K562 (cell line): ENCODE measurements at regions not wholly inside any gene's neighbourhood (a gene's known extent, or its start where the extent isn't known, plus 50 kb on each side); places are given as distances from the start of the nearest gene placed in this dataset.

Experiments used
- ATAC-seq: fragments of 200-7000 bp; cut with Tn5 transposase; 3 replicates; pipeline ENCODE4 v1.9.1; 2020; ENCODE audit warnings: moderate library complexity
- BruUV-seq: library from RNA; stranded (reverse); fragments of 400-500 nt; replicated peaks from 2 replicates; lab custom pipeline; 2021; lab: Mats Ljungman, UMichigan
- CTCF ChIA-PET: fragments of 300-600 bp; formaldehyde crosslinking; extraction: SDS; loops from one replicate; lab custom pipeline; 2021; ENCODE audit warnings: low intra/inter-chr PET ratio; lab: Yijun Ruan, JAX
- POLR2A ChIA-PET: fragments of 300-600, 350-650 bp; sonication (Branson Sonifier 250); formaldehyde crosslinking; extraction: SDS; loops from one replicate; lab custom pipeline; 2021; ENCODE audit warnings: antibody characterized with exemption, inconsistent platforms; lab: Yijun Ruan, JAX
- DNase-seq, 4 experiments: peaks; one replicate each; pipeline versions ENCODE4 v3.0.0 to v3.0.0-alpha.2; 2011 to 2018; ENCODE audit warnings: low spot score in 3 of 4, mixed read lengths in 3 of 4; ENCODE audit errors: extremely low read depth in 1 of 4
- FAIRE-seq: peaks from 2 replicates; lab custom pipeline; 2011; peaks lifted over from hg19 to GRCh38; lab: Jason Lieb, UNC
- H2AFZ ChIP-seq: 2 replicates; pipeline ENCODE4 v1.6.0; 2011; ENCODE audit warnings: low read depth, low read length, control low read depth, inconsistent platforms
- H3K27ac ChIP-seq: fragments of 200-600 bp; 3 replicates; pipeline ENCODE4 v1.8.0; 2011; ENCODE audit warnings: low read depth, mild to moderate bottlenecking, control low read depth, inconsistent platforms, low read length, moderate library complexity, mixed read lengths; ENCODE audit errors: extremely low read depth
- H3K27me3 ChIP-seq, 2 experiments: fragments of 300-600 bp in 1 of 2; 2 replicates in 1 of 2; 3 replicates in 1 of 2; pipeline versions ENCODE4 v1.6.0 to v1.8.0; 2011; ENCODE audit warnings: inconsistent platforms in 2 of 2, low read length in 2 of 2, mild to moderate bottlenecking in 1 of 2, mixed read lengths in 1 of 2, moderate library complexity in 1 of 2; ENCODE audit not compliant: control insufficient read depth in 2 of 2, insufficient read depth in 2 of 2
- H3K36me3 ChIP-seq: fragments of 300-600 bp; 3 replicates; pipeline ENCODE4 v1.8.0; 2011; ENCODE audit warnings: mild to moderate bottlenecking, low read length, inconsistent platforms; ENCODE audit not compliant: control insufficient read depth, insufficient read depth
- H3K4me1 ChIP-seq, 2 experiments: fragments of 200-600 bp in 1 of 2; replicated peaks in 1 of 2; 2 replicates in 1 of 2; 3 replicates in 1 of 2; pipeline versions ENCODE4 v1.5.1 to v1.8.0; 2011; ENCODE audit warnings: inconsistent platforms in 2 of 2, low read length in 2 of 2, mild to moderate bottlenecking in 1 of 2, mixed read lengths in 1 of 2, moderate library complexity in 1 of 2; ENCODE audit not compliant: control insufficient read depth in 2 of 2, insufficient read depth in 2 of 2
- H3K4me2 ChIP-seq: 2 replicates; pipeline ENCODE4 v1.6.1; 2011; ENCODE audit warnings: low read length, control low read depth, inconsistent platforms, mixed read lengths; ENCODE audit not compliant: insufficient read depth
- H3K4me3 ChIP-seq: fragments of 200-600 bp; sonication (generic), shearing (Covaris generic); 2 replicates; pipeline ENCODE4 v1.5.1; 2016; ENCODE audit warnings: control low read depth, inconsistent platforms
- H3K79me2 ChIP-seq: fragments of 200-600 bp; 3 replicates; pipeline ENCODE4 v1.8.0; 2011; ENCODE audit warnings: low read length, inconsistent platforms; ENCODE audit not compliant: control insufficient read depth, insufficient read depth
- H3K9ac ChIP-seq, 2 experiments: 2 replicates each; pipeline versions ENCODE4 v1.6.0 to v1.6.1; 2011; ENCODE audit warnings: low read depth in 2 of 2, low read length in 2 of 2, control low read depth in 1 of 2, inconsistent platforms in 1 of 2, mild to moderate bottlenecking in 1 of 2, mixed read lengths in 1 of 2; ENCODE audit not compliant: insufficient read depth in 1 of 2
- H3K9me1 ChIP-seq: one replicate; pipeline ENCODE4 v1.6.0; 2011; ENCODE audit warnings: inconsistent platforms, mild to moderate bottlenecking, low read length, moderate library complexity; ENCODE audit not compliant: control insufficient read depth, insufficient read depth
- H3K9me3 ChIP-seq: replicated peaks from 2 replicates; pipeline ENCODE4 v1.5.1; 2011; ENCODE audit warnings: low read depth, low read length, inconsistent platforms; ENCODE audit not compliant: control insufficient read depth, insufficient read depth
- H4K20me1 ChIP-seq: replicated peaks from 2 replicates; pipeline ENCODE4 v1.6.1; 2011; ENCODE audit warnings: low read length, inconsistent platforms, mixed read lengths; ENCODE audit not compliant: control insufficient read depth, insufficient read depth
- FOXA1 ChIP-seq: fragments of 450-650 bp; IDR thresholded peaks from 2 replicates; pipeline ENCODE4 v1.6.1; 2016; ENCODE audit warnings: mild to moderate bottlenecking, borderline replicate concordance
- FOXP4 ChIP-seq: sonication (generic); formaldehyde crosslinking; IDR thresholded peaks from 2 replicates; pipeline ENCODE4 v1.8.0; 2022; ENCODE audit warnings: mild to moderate bottlenecking, missing genetic modification reagents, borderline replicate concordance
- KLF10 ChIP-seq: fragments of 250-450 bp; sonication (Bioruptor Pico); IDR thresholded peaks from 2 replicates; pipeline ENCODE4 v1.6.1; 2021; ENCODE audit warnings: matching md5 sums
- MCM2 ChIP-seq: fragments of 450-650 bp; IDR thresholded peaks from 2 replicates; pipeline ENCODE4 v1.6.1; 2017; ENCODE audit warnings: low read depth, mild to moderate bottlenecking
- MXI1 ChIP-seq: IDR thresholded peaks from 2 replicates; pipeline ENCODE4 v1.6.1; 2011; ENCODE audit warnings: low read depth, mild to moderate bottlenecking, improper control_type of control experiment, low read length
- MYNN ChIP-seq, 2 experiments: sonication (generic); formaldehyde crosslinking in 1 of 2; IDR thresholded peaks; 2 replicates each; pipeline versions ENCODE4 v1.5.0 to v1.6.1; 2016 to 2020; ENCODE audit warnings: antibody characterized with exemption in 1 of 2, missing genetic modification reagents in 1 of 2
- PKNOX1 ChIP-seq: fragments of 450-650 bp; IDR thresholded peaks from 2 replicates; pipeline ENCODE4 v1.6.1; 2016
- SNIP1 ChIP-seq: fragments of 450-650 bp; IDR thresholded peaks from 2 replicates; pipeline ENCODE4 v1.7.1; 2017; ENCODE audit warnings: low read depth, mild to moderate bottlenecking
- STAT5A ChIP-seq: IDR thresholded peaks from 2 replicates; pipeline ENCODE4 v1.6.1; 2012; ENCODE audit warnings: low read length, inconsistent platforms, borderline replicate concordance
- TFAP4 ChIP-seq: sonication (generic); formaldehyde crosslinking; IDR thresholded peaks from 2 replicates; pipeline ENCODE4 v1.8.0; 2022; ENCODE audit warnings: missing genetic modification reagents, mild to moderate bottlenecking, moderate library complexity, borderline replicate concordance
- ZFP91 ChIP-seq: sonication (generic); formaldehyde crosslinking; IDR thresholded peaks from 2 replicates; pipeline ENCODE4 v1.8.0; 2022; ENCODE audit warnings: mild to moderate bottlenecking, missing genetic modification reagents
- ZNF197 ChIP-seq: fragments of 200-800 bp; sonication (Bioruptor generic); IDR thresholded peaks from 2 replicates; pipeline ENCODE4 v1.6.1; 2016; ENCODE audit warnings: low read depth, missing genetic modification characterization, missing compliant biosample characterization
- ZNF24 ChIP-seq: fragments of 450-650 bp; IDR thresholded peaks from 2 replicates; pipeline ENCODE4 v1.6.1; 2016
- WGBS: fragments of 100-300 bp; shearing (Covaris generic); methylation state at CpG from one replicate; pipeline ENCODE4 v1.1.6; 2016; ENCODE audit warnings: low coverage, mixed read lengths; ENCODE audit not compliant: insufficient coverage; ENCODE audit errors: missing lambda C conversion rate; 5-methylcytosine and 5-hydroxymethylcytosine counted together
- in situ Hi-C: fragments of 300-500 bp; cut with MboI; formaldehyde crosslinking; loops from 4 replicates; pipeline ENCODE4 v1.15.0; 2018; ENCODE audit warnings: inconsistent platforms, mixed read lengths
- intact Hi-C: fragments of 100-400 bp; cut with micrococcal nuclease; formaldehyde crosslinking; loops from 2 replicates; pipeline ENCODE4 v1.14.2; 2022

GRCh38 chr3:72300621-72301020 lies 515.7 kb upstream of the PROK2 start (continued):
- TF ChIP-seq TFAP4 (CRISPR knock-in tag) = no peak
- no peak for TF ChIP-seq SNIP1
- TF ChIP-seq ZNF197 = no peak

- intact Hi-C loops = no loop called here
Measured at GRCh38 chr3:72299823-72300222, 514.9 kb upstream of the PROK2 start.

More at GRCh38 chr3:72299823-72300222, 514.9 kb upstream of the PROK2 start:
- in situ Hi-C loops = no loop called here
- Histone ChIP-seq H3K4me3 (no peak overlapping the region), H3K9me3 (no peaks in the 10 kb centered on the region), H3K36me3 (no peaks in the 10 kb centered on the region), H3K4me1 (peaks cover 3 to 8% of the 10 kb centered on the region in 2 experiments; a peak in 4 of 5 replicates), H3K4me2 (no peak overlapping the region), H3K27ac (no peak overlapping the region), H3K9ac (peak overlapping the region in 1 of 2 experiments; percentile 35; a peak in 1 of 4 replicates), H3K27me3 (no peaks in the 10 kb centered on the region)
- FAIRE-seq (peak; percentile 35), DNase-seq (no peak), ATAC-seq (no peak)
- POLR2A ChIA-PET = interaction anchor here (0.7 kb wide), 1 partner anchor 473 kb away, joined by 3 read pairs; no protein-coding TSS in a partner anchor
- WGBS = 32% methylated on average over 4 of the region's 4 CpGs
- TF ChIP-seq FOXP4 (CRISPR knock-in tag) (no peak), MXI1 (no peak), KLF10 (CRISPR knock-in tag) (no peak), FOXA1 (no peak), PKNOX1 (no peak), MCM2 (no peak), ZNF24 (no peak), ZFP91 (no peak), STAT5A (no peak), MYNN (IDR thresholded peaks at IDR 0.05) (no peak), MYNN (CRISPR knock-in tag; IDR thresholded peaks at IDR 0.05) (no peak)
- TF ChIP-seq, all 486 proteins: peak for 0
- Histone ChIP-seq H2AFZ (no peak overlapping the region), H4K20me1 (no peaks in the 10 kb centered on the region), H3K9me1 (no peaks in the 10 kb centered on the region), H3K79me2 (no peaks in the 10 kb centered on the region)
- CTCF ChIA-PET = no interaction called here
- BruUV-seq = no TSS peak
